B cell (primary cell): ENCODE measurements at regions not wholly inside any gene's neighbourhood (a gene's known extent, or its start where the extent isn't known, plus 50 kb on each side); places are given as distances from the start of the nearest gene placed in this dataset.

Experiments
- CTCF ChIP-seq: fragments of 200-600 bp; IDR thresholded peaks from one replicate; pipeline ENCODE4 v1.8.0; 2022; ENCODE audit warnings: antibody characterized with exemption, mild to moderate bottlenecking
- EZH2 ChIP-seq: IDR thresholded peaks from 2 replicates; pipeline ENCODE4 v1.6.1; 2012; ENCODE audit warnings: borderline replicate concordance, low read depth, mild to moderate bottlenecking, moderate library complexity, low read length; ENCODE audit not compliant: insufficient read depth, poor library complexity, severe bottlenecking

- no peak for TF ChIP-seq CTCF
- no peak for TF ChIP-seq EZH2
These were observed 799.1 kb upstream of the NECTIN3 start for GRCh38 chr3:110272525-110272924.
